OCI-LY7 (cell line): ENCODE measurements at regions not wholly inside any gene's neighbourhood (a gene's known extent, or its start where the extent isn't known, plus 50 kb on each side); places are given as distances from the start of the nearest gene placed in this dataset.

Source experiments
- EZH2phosphoT487 ChIP-seq: fragments of 200-600 bp; sonication (generic); IDR thresholded peaks from 2 replicates; pipeline ENCODE4 v1.6.1; 2018; ENCODE audit warnings: low read depth, borderline replicate concordance, mild to moderate bottlenecking, mixed run types, antibody characterized with exemption, low read length, moderate library complexity, mixed read lengths
- TF ChIP-seq, protein P1 (sequence below): fragments of 200-600 bp; sonication (generic); conservative IDR thresholded peaks from 2 replicates; pipeline ENCODE4 v1.5.1; 2014; ENCODE audit warnings: mild to moderate bottlenecking, antibody characterized with exemption, low read length, moderate library complexity, mixed read lengths

DNA sequence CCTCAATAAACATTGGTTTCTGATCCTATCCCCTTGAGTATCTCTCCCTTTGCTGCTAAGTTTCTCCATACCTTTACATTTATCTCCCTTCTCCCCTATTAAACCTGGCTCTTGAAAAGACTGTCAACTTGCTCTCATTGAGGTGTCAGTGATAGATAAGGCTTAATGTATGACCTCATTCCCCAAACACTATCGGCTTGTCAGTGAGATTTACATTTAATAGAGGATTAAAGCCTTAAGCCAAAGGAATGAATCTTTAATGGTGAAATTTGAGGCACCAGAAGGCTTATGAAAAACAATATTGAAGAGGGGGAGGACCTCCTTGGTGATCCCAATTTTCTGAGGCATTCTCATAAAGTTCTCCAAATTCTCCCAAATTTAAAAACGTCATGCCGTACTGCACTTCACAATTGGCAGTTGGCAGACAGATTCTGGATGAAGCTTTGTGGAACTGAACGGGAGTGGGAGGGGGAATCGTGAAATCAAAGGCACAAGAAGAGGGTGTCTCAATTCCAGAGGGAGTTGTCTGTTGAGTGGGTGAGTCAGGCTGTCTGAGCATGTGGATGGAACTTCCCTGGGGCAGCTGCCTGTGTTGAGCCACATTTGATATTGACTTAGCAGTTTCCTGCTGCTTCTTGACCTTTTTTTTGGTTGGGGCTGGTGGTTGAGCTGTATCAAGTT is 478.8 kb downstream of the NPIPA7 start:
- TF ChIP-seq, protein P1, sequence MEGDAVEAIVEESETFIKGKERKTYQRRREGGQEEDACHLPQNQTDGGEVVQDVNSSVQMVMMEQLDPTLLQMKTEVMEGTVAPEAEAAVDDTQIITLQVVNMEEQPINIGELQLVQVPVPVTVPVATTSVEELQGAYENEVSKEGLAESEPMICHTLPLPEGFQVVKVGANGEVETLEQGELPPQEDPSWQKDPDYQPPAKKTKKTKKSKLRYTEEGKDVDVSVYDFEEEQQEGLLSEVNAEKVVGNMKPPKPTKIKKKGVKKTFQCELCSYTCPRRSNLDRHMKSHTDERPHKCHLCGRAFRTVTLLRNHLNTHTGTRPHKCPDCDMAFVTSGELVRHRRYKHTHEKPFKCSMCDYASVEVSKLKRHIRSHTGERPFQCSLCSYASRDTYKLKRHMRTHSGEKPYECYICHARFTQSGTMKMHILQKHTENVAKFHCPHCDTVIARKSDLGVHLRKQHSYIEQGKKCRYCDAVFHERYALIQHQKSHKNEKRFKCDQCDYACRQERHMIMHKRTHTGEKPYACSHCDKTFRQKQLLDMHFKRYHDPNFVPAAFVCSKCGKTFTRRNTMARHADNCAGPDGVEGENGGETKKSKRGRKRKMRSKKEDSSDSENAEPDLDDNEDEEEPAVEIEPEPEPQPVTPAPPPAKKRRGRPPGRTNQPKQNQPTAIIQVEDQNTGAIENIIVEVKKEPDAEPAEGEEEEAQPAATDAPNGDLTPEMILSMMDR = no peak
- TF ChIP-seq EZH2phosphoT487 = no peak
